ENCODE measurements at regions not wholly inside any gene's neighbourhood (a gene's known extent, or its start where the extent isn't known, plus 50 kb on each side); places are given as distances from the start of the nearest gene placed in this dataset.

DNA sequence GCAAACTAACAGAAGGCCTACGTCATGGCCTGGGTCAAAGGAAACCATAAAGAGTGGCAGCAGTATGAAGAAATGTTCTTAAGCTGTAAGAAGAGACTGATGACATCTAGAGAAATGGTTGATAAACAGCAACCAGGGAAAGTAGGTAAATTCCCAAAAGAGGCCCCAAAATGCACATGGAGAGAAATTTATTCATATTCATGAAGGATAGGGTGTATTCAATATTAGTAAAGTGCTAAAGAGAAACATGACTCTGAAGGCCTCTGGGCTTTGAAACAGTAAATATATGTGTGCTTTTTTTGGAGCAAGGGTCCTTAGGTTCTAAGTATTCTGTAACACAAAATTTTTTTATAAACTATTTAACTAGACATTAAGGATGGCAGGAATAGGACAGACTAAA is 149.7 kb upstream of the GRIA1 start:
- TF ChIP-seq, protein P1, sequence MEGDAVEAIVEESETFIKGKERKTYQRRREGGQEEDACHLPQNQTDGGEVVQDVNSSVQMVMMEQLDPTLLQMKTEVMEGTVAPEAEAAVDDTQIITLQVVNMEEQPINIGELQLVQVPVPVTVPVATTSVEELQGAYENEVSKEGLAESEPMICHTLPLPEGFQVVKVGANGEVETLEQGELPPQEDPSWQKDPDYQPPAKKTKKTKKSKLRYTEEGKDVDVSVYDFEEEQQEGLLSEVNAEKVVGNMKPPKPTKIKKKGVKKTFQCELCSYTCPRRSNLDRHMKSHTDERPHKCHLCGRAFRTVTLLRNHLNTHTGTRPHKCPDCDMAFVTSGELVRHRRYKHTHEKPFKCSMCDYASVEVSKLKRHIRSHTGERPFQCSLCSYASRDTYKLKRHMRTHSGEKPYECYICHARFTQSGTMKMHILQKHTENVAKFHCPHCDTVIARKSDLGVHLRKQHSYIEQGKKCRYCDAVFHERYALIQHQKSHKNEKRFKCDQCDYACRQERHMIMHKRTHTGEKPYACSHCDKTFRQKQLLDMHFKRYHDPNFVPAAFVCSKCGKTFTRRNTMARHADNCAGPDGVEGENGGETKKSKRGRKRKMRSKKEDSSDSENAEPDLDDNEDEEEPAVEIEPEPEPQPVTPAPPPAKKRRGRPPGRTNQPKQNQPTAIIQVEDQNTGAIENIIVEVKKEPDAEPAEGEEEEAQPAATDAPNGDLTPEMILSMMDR (IDR thresholded peaks at IDR 0.05; ENCODE audit: borderline replicate concordance, control extremely low read depth, extremely low read depth, insufficient read depth, missing control alignments): no peak
- in situ Hi-C loops (cut with MboI; ENCODE audit: low sequenced_read_pairs, unreplicated experiment): no loop called here
- no peak for DNase-seq (ENCODE audit: low spot score)

DNA sequence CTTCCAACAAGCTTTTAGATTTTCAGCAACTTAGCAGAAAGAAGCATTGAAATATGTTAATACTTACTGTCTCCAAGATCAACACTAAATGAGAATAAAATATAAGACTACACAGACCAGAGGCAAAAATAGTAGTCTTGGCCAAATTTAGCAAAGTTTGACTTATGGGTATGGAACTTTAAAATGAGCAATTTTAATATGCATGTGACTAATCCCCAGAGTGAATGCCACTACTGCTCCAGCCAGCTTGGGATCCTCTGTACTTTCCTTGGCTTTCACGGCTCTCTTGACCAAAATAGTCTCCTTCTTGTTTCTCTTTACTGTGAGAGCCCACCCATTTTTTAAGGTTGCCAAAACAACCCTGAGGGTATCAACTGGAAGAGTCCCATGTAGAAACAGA is 148.0 kb upstream of the GRIA1 start:
- no peak for DNase-seq (ENCODE audit: low spot score)
- TF ChIP-seq, protein P1 (IDR thresholded peaks at IDR 0.05; ENCODE audit: borderline replicate concordance, control extremely low read depth, extremely low read depth, insufficient read depth, missing control alignments): no peak
- in situ Hi-C loops (cut with MboI; ENCODE audit: low sequenced_read_pairs, unreplicated experiment): no loop called here

DNA sequence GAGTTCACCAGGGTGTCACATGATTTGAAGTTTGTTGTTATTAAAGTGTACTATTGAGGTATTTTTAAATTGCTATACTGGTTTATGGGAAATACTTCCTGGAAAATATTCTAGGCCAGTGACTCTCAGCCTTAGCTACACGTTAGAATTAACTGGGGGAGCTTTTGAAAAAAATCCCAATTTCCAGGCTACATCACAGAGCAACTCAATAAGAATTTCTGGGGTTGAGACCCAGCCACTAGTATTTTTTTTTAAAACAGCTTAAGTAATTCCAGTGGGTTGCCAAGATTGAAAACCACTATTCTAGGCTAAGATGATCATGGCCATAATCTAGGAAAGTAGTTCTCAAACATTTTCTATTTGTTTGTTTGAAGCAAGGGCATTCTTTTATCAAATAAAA is 142.9 kb upstream of the GRIA1 start:
- TF ChIP-seq, protein P1 (IDR thresholded peaks at IDR 0.05; ENCODE audit: borderline replicate concordance, control extremely low read depth, extremely low read depth, insufficient read depth, missing control alignments): no peak
- in situ Hi-C loops (cut with MboI; ENCODE audit: low sequenced_read_pairs, unreplicated experiment): no loop called here
- no peak for DNase-seq (ENCODE audit: low spot score)

DNA sequence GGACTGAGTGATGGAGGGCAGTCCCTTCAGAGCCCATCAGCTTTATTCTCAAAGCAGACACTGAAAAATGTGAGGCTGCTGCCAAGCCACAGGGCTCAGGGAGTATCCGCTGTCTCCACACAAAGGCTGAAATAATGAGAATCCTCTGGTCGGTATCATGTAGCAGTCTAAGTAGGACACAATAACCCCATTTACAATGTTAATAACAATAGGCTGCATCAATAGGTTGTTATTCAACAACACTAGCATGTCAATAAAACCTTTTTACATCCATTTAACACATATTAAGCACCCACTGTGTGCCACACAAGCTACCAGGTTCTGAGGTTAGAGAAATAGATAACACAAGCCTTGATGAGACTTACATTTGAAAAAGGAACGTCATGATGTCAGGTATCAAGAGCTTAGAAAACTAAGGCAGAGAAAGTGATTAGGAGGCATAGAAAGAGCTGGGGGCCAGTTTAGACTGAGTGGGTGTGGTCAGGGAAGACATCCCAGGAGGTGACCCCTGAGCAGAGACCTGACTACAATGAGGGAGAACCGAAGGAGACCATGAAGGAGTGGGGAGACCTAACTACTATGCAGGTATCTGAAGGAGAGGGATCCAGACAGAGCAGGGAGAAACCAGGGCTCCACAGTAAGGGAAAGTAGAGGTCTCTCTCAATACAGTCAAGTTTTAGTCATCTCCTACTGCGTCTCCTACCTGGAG is 140.1 kb upstream of the GRIA1 start:
- DNase-seq (ENCODE audit: low spot score): no peak
- in situ Hi-C loops (cut with MboI; ENCODE audit: low sequenced_read_pairs, unreplicated experiment): no loop called here
- TF ChIP-seq, protein P1 (IDR thresholded peaks at IDR 0.05; ENCODE audit: borderline replicate concordance, control extremely low read depth, extremely low read depth, insufficient read depth, missing control alignments): no peak

DNA sequence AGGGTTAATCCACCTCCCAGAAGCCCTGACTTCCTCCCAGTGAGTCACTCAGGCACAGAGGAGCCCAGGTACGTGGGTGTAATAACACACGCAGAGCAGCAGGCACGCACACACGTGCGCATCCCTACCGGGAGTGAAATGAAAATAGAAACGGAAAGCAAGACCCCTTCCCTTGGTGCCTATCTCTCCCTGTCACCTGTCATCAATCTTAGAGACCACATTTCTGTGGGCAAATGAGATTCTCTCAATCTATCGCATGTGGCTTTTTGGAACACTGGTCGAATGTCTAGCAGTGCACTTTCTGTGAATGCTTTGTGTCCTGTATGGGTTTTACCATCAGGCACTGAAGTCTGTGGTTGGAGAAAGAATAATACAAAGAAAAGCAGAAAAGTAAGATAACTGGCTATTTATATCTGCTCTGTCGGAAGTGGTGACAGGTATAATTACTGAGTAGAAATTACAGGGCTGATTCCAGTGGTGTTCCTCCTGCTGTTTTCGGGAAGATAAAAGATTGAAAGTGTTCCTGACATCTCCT is 137.7 kb upstream of the GRIA1 start:
- DNase-seq (ENCODE audit: low spot score): no peak
- in situ Hi-C loops (cut with MboI; ENCODE audit: low sequenced_read_pairs, unreplicated experiment): no loop called here
- TF ChIP-seq, protein P1 (IDR thresholded peaks at IDR 0.05; ENCODE audit: borderline replicate concordance, control extremely low read depth, extremely low read depth, insufficient read depth, missing control alignments): no peak

DNA sequence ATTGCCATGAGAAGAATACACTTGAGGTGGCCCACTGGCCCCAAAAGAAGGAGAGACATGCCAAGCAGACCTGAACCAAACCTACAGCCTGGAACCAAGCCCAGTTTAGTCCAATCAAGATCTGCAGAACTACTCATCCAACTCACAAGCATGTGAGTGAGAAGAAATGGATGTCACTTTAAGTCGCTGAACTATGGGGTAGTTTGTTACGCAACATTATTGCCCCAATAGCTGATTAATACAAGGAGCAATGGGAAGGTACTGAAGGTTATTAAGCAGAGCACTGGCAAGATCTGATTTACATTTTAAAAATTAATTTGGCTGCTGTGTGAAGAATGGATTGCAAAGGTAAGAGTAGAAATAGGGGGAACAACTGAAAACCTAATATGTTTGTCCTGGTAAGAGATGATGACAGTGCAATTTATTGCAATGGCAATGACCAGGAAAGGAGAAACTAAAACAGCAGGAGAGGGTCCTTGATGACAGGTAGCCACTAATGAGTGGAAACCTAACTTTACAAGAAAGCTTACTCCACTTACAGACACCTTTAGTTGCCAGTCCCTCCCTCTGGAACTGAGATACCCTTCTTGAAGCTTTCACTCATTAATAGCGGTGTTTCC is 132.9 kb upstream of the GRIA1 start:
- in situ Hi-C loops (cut with MboI; ENCODE audit: low sequenced_read_pairs, unreplicated experiment): no loop called here
- TF ChIP-seq, protein P1 (IDR thresholded peaks at IDR 0.05; ENCODE audit: borderline replicate concordance, control extremely low read depth, extremely low read depth, insufficient read depth, missing control alignments): no peak
- DNase-seq (ENCODE audit: low spot score): no peak
